ENCODE measurements at regions not wholly inside any gene's neighbourhood (a gene's known extent, or its start where the extent isn't known, plus 50 kb on each side); places are given as distances from the start of the nearest gene placed in this dataset.

DNA sequence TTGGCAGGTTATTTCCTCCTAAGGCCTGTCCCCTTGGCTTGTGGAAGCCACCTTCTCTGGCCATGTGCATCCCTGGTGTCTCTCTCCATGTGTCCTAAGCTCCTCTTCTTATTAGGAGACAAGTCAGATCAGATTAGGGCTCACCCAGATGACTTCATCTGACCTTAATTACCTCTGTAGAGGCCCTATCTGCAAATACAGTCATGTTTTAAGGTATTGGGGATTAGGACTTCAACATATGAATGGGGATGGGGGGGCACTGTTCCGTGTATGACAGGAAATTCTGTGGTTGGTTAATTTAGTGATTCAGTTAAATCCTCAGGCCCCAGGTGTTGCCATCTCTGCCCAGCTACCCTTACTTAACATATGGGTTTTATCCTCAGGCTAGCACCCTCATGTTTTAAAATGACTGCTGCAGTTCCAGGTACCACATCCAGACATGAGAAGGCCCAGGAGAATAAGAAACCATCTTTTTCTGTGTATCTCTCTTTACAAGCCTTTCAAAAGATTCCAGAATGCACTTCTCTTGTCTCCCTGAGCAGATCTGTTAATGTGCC is 51.9 kb upstream of the RAI14 start:
- TF ChIP-seq, protein P1, sequence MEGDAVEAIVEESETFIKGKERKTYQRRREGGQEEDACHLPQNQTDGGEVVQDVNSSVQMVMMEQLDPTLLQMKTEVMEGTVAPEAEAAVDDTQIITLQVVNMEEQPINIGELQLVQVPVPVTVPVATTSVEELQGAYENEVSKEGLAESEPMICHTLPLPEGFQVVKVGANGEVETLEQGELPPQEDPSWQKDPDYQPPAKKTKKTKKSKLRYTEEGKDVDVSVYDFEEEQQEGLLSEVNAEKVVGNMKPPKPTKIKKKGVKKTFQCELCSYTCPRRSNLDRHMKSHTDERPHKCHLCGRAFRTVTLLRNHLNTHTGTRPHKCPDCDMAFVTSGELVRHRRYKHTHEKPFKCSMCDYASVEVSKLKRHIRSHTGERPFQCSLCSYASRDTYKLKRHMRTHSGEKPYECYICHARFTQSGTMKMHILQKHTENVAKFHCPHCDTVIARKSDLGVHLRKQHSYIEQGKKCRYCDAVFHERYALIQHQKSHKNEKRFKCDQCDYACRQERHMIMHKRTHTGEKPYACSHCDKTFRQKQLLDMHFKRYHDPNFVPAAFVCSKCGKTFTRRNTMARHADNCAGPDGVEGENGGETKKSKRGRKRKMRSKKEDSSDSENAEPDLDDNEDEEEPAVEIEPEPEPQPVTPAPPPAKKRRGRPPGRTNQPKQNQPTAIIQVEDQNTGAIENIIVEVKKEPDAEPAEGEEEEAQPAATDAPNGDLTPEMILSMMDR (IDR thresholded peaks at IDR 0.05; ENCODE audit: insufficient read depth, low read length): no peak
- TF ChIP-seq POLR2AphosphoS5 (IDR thresholded peaks at IDR 0.05; ENCODE audit: low read depth): no peak
- TF ChIP-seq, protein P2, sequence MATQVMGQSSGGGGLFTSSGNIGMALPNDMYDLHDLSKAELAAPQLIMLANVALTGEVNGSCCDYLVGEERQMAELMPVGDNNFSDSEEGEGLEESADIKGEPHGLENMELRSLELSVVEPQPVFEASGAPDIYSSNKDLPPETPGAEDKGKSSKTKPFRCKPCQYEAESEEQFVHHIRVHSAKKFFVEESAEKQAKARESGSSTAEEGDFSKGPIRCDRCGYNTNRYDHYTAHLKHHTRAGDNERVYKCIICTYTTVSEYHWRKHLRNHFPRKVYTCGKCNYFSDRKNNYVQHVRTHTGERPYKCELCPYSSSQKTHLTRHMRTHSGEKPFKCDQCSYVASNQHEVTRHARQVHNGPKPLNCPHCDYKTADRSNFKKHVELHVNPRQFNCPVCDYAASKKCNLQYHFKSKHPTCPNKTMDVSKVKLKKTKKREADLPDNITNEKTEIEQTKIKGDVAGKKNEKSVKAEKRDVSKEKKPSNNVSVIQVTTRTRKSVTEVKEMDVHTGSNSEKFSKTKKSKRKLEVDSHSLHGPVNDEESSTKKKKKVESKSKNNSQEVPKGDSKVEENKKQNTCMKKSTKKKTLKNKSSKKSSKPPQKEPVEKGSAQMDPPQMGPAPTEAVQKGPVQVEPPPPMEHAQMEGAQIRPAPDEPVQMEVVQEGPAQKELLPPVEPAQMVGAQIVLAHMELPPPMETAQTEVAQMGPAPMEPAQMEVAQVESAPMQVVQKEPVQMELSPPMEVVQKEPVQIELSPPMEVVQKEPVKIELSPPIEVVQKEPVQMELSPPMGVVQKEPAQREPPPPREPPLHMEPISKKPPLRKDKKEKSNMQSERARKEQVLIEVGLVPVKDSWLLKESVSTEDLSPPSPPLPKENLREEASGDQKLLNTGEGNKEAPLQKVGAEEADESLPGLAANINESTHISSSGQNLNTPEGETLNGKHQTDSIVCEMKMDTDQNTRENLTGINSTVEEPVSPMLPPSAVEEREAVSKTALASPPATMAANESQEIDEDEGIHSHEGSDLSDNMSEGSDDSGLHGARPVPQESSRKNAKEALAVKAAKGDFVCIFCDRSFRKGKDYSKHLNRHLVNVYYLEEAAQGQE (IDR thresholded peaks at IDR 0.05; ENCODE audit: insufficient replicate concordance, low read depth): no peak
- no peak for TF ChIP-seq SPI1 (IDR thresholded peaks at IDR 0.05; ENCODE audit: borderline replicate concordance, low read depth)

All from HL-60 (cell line).